PC-3 (cell line): ENCODE measurements at regions not wholly inside any gene's neighbourhood (a gene's known extent, or its start where the extent isn't known, plus 50 kb on each side); places are given as distances from the start of the nearest gene placed in this dataset.

Source experiments
- ATAC-seq: fragments of 200-7000 bp; cut with Tn5 transposase; 2 replicates; pipeline ENCODE4 v1.9.1; 2020; ENCODE audit warnings: mild to moderate bottlenecking, moderate library complexity
- BruUV-seq: library from RNA; stranded (reverse); fragments of 400-500 nt; replicated peaks from 2 replicates; lab custom pipeline; 2021; lab: Mats Ljungman, UMichigan
- CTCF ChIA-PET: fragments of 300-600 bp; sonication (Branson Sonifier 250); formaldehyde crosslinking; loops from one replicate; lab custom pipeline; 2022; ENCODE audit warnings: antibody characterized with exemption; lab: Charles Lee
- POLR2A ChIA-PET: fragments of 300-600 bp; sonication (Branson Sonifier 250); formaldehyde crosslinking; loops from one replicate; lab custom pipeline; 2022; ENCODE audit warnings: antibody characterized with exemption; ENCODE audit not compliant: unreplicated experiment; lab: Charles Lee
- DNase-seq: peaks from one replicate; pipeline ENCODE4 v3.0.0-alpha.2; 2015
- H2AFZ ChIP-seq: fragments of 300-600 bp; sonication (generic); 2 replicates; pipeline ENCODE4 v1.6.0; 2016; ENCODE audit warnings: antibody characterized with exemption, low read length
- H3F3A ChIP-seq: fragments of 300-600 bp; sonication (generic); one replicate; pipeline ENCODE4 v1.6.0; 2017; ENCODE audit warnings: antibody characterized with exemption, low read length, control low read depth, mild to moderate bottlenecking; ENCODE audit not compliant: unreplicated experiment
- H3K27ac ChIP-seq: fragments of 300-600 bp; sonication (generic); 2 replicates; pipeline ENCODE4 v1.5.1; 2016; ENCODE audit warnings: mild to moderate bottlenecking, low read length
- H3K27me3 ChIP-seq: fragments of 300-600 bp; sonication (generic); 2 replicates; pipeline ENCODE4 v1.6.1; 2016; ENCODE audit warnings: low read length, mixed read lengths
- H3K36me3 ChIP-seq: fragments of 300-600 bp; sonication (generic); 2 replicates; pipeline ENCODE4 v1.6.1; 2016; ENCODE audit warnings: low read depth, mixed run types, low read length, mixed read lengths
- H3K4me1 ChIP-seq: fragments of 300-600 bp; sonication (generic); 2 replicates; pipeline ENCODE4 v1.5.1; 2016; ENCODE audit warnings: low read length; ENCODE audit not compliant: insufficient read depth
- H3K4me2 ChIP-seq: fragments of 300-600 bp; sonication (generic); 2 replicates; pipeline ENCODE4 v1.6.0; 2016; ENCODE audit warnings: low read length
- H3K4me3 ChIP-seq: fragments of 300-600 bp; sonication (generic); 2 replicates; pipeline ENCODE4 v1.5.1; 2016; ENCODE audit warnings: mild to moderate bottlenecking, low read length, mixed read lengths
- H3K79me2 ChIP-seq: fragments of 300-600 bp; sonication (generic); 2 replicates; pipeline ENCODE4 v1.6.1; 2017; ENCODE audit warnings: low read length, mixed read lengths
- H3K9ac ChIP-seq: fragments of 300-600 bp; sonication (generic); 2 replicates; pipeline ENCODE4 v1.6.0; 2016; ENCODE audit warnings: mild to moderate bottlenecking, low read length
- H3K9me2 ChIP-seq: fragments of 300-600 bp; sonication (generic); replicated peaks from 2 replicates; pipeline ENCODE4 v1.6.1; 2016; ENCODE audit warnings: mixed run types, low read length, mixed read lengths
- H3K9me3 ChIP-seq: fragments of 300-600 bp; sonication (generic); 2 replicates; pipeline ENCODE4 v1.6.1; 2016; ENCODE audit warnings: low read length, mixed read lengths
- H4K20me1 ChIP-seq: fragments of 300-600 bp; sonication (generic); 2 replicates; pipeline ENCODE4 v1.6.1; 2016; ENCODE audit warnings: low read length, mixed read lengths
- CTCF ChIP-seq: fragments of 300-600 bp; sonication (generic); conservative IDR thresholded peaks from 2 replicates; pipeline ENCODE4 v1.5.1; 2017; ENCODE audit warnings: antibody characterized with exemption, low read depth, mild to moderate bottlenecking, low read length
- EZH2 ChIP-seq: fragments of 300-600 bp; sonication (generic); IDR thresholded peaks from one replicate; pipeline ENCODE4 v1.6.1; 2017; ENCODE audit warnings: antibody characterized with exemption, mild to moderate bottlenecking, low read length; ENCODE audit not compliant: unreplicated experiment
- EZH2phosphoT487 ChIP-seq: fragments of 300-600 bp; sonication (generic); IDR thresholded peaks from 2 replicates; pipeline ENCODE4 v1.6.1; 2018; ENCODE audit warnings: mild to moderate bottlenecking, antibody characterized with exemption, low read length, borderline replicate concordance
- intact Hi-C: fragments of 100-400 bp; cut with micrococcal nuclease; formaldehyde crosslinking; loops from 2 replicates; pipeline ENCODE4 v1.9.0; 2023

- no peaks in the 10 kb centered on the region for H3K4me1 ChIP-seq
- ATAC-seq (no peak), DNase-seq (no peak)
- no peaks in the 10 kb centered on the region for H3K9me2 ChIP-seq
- no peaks in the 10 kb centered on the region for H3K79me2 ChIP-seq
- POLR2A ChIA-PET: no interaction called here
- no peaks in the 10 kb centered on the region; the same call in 1 of the 2 replicates for H3K9me3 ChIP-seq
- no peaks in the 10 kb centered on the region for H3K27me3 ChIP-seq
- CTCF ChIA-PET: no interaction called here
- H3K27ac ChIP-seq: no peak overlapping the region
- H4K20me1 ChIP-seq: no peaks in the 10 kb centered on the region
- H3K9ac ChIP-seq: no peak overlapping the region
- no peaks in the 10 kb centered on the region for H3F3A ChIP-seq
- H2AFZ ChIP-seq: no peak overlapping the region
- no TSS peak for BruUV-seq
- H3K4me2 ChIP-seq: no peak overlapping the region
- no peaks in the 10 kb centered on the region for H3K36me3 ChIP-seq
- intact Hi-C loops: no loop called here
- H3K4me3 ChIP-seq: no peak overlapping the region
- TF ChIP-seq CTCF (no peak), EZH2 (no peak), EZH2phosphoT487 (no peak)
Observed at GRCh38 chr15:87763837-87764236, 492.7 kb downstream of the NTRK3 start.

- DNase-seq (no peak), ATAC-seq (no peak)
- Histone ChIP-seq H3K4me2 (no peak overlapping the region), H3K79me2 (no peaks in the 10 kb centered on the region), H3K4me3 (no peak overlapping the region), H3F3A (no peaks in the 10 kb centered on the region), H3K9me2 (no peaks in the 10 kb centered on the region), H3K9ac (no peak overlapping the region), H4K20me1 (no peaks in the 10 kb centered on the region), H3K27ac (no peak overlapping the region), H3K27me3 (no peaks in the 10 kb centered on the region), H3K36me3 (no peaks in the 10 kb centered on the region), H3K9me3 (no peaks in the 10 kb centered on the region; the same call in 1 of the 2 replicates), H2AFZ (no peak overlapping the region), H3K4me1 (no peaks in the 10 kb centered on the region)
- TF ChIP-seq EZH2phosphoT487: no peak
- TF ChIP-seq EZH2: no peak
- TF ChIP-seq CTCF: no peak
- no TSS peak for BruUV-seq
- POLR2A ChIA-PET: no interaction called here
- intact Hi-C loops: no loop called here
- CTCF ChIA-PET: no interaction called here
Observed at GRCh38 chr15:87761736-87762509, 494.6 kb downstream of the NTRK3 start.
